GM10248 (cell line): ENCODE measurements at regions not wholly inside any gene's neighbourhood (a gene's known extent, or its start where the extent isn't known, plus 50 kb on each side); places are given as distances from the start of the nearest gene placed in this dataset.

Experiments
- CTCF ChIA-PET: fragments of 300-600 bp; sonication (Branson Sonifier 250); formaldehyde crosslinking; extraction: SDS; loops from one replicate; lab custom pipeline; 2021; ENCODE audit warnings: antibody characterized with exemption; lab: Yijun Ruan, JAX
- POLR2A ChIA-PET: fragments of 350-650 bp; sonication (Branson Sonifier 250); formaldehyde crosslinking; extraction: SDS; loops from one replicate; lab custom pipeline; 2020; ENCODE audit warnings: antibody characterized with exemption; lab: Yijun Ruan, JAX
- DNase-seq: peaks from one replicate; pipeline ENCODE4 v3.0.0; 2012; ENCODE audit errors: extremely low spot score
- CTCF ChIP-seq: IDR thresholded peaks from 2 replicates; pipeline ENCODE4 v1.5.1; 2012; ENCODE audit warnings: mild to moderate bottlenecking, low read depth; ENCODE audit errors: extremely low read depth, missing control alignments, control extremely low read depth

GRCh38 chr10:129018511-129018910, 448.5 kb upstream of the MGMT start:
- no peak for TF ChIP-seq CTCF
- CTCF ChIA-PET: interaction anchor here (0.8 to 1.2 kb wide), 2 partner anchors 10 to 13 kb away, joined by 3 read pairs; no protein-coding TSS in a partner anchor

GRCh38 chr10:129020651-129021330, 446.2 kb upstream of the MGMT start:
- POLR2A ChIA-PET: no interaction called here
- CTCF ChIA-PET: interaction anchor here (1.0 kb wide), 1 partner anchor 12 kb away, joined by 3 read pairs; no protein-coding TSS in a partner anchor
- no peak for TF ChIP-seq CTCF
- DNase-seq: no peak

More at GRCh38 chr10:129018511-129018910, 448.5 kb upstream of the MGMT start:
- POLR2A ChIA-PET: no interaction called here
- no peak for DNase-seq

- ChIA-PET CTCF (interaction anchor here (0.8 kb wide), 1 partner anchor 10 kb away, joined by 3 read pairs; no protein-coding TSS in a partner anchor), POLR2A (no interaction called here)
- DNase-seq: no peak
- TF ChIP-seq CTCF: no peak
Observed at GRCh38 chr10:129021594-129022304, 445.3 kb upstream of the MGMT start.

- POLR2A ChIA-PET: no interaction called here
- CTCF ChIA-PET: no interaction called here
- no peak for DNase-seq
- no peak for TF ChIP-seq CTCF
Observed at GRCh38 chr10:129023082-129023481, 444.0 kb upstream of the MGMT start.

- POLR2A ChIA-PET: no interaction called here
- no peak for TF ChIP-seq CTCF
- DNase-seq: no peak
- CTCF ChIA-PET: interaction anchor here (0.8 kb wide), 1 partner anchor 10 kb away, joined by 3 read pairs; no protein-coding TSS in a partner anchor
Observed at GRCh38 chr10:129024046-129024445, 443.0 kb upstream of the MGMT start.

- ChIA-PET CTCF (no interaction called here), POLR2A (no interaction called here)
- no peak for DNase-seq
- no peak for TF ChIP-seq CTCF
Observed at GRCh38 chr10:129025787-129026186, 441.3 kb upstream of the MGMT start.
